ENCODE measurements at regions not wholly inside any gene's neighbourhood (a gene's known extent, or its start where the extent isn't known, plus 50 kb on each side); places are given as distances from the start of the nearest gene placed in this dataset.
"Not testable (repeated sequence)": the region's sequence is repeated elsewhere in the genome, so short reads cannot be mapped to it uniquely, and the experiment has no call there.

- H3K14ac ChIP-seq (ENCODE audit: insufficient read depth, low read length) = no peak overlapping the region
- no peaks in the 10 kb centered on the region for H4K20me1 ChIP-seq (ENCODE audit: control insufficient read depth, insufficient read depth, insufficient read length)
- H3K27ac ChIP-seq (ENCODE audit: insufficient read length, low read depth, low read length) = no peak overlapping the region
- H2BK120ac ChIP-seq (ENCODE audit: low read depth, low read length, poor library complexity, severe bottlenecking) = no peak overlapping the region
- no peaks in the 10 kb centered on the region for H3K27me3 ChIP-seq (ENCODE audit: insufficient read depth, low read length)
- no peak for DNase-seq
- no peak overlapping the region for H2BK20ac ChIP-seq (ENCODE audit: low read depth, low read length, poor library complexity, severe bottlenecking)
- H3K4me1 Mint-ChIP-seq = no peaks in the 10 kb centered on the region
- no peaks in the 10 kb centered on the region for H3K4me1 ChIP-seq (ENCODE audit: insufficient read depth, low read length)
- TF ChIP-seq, protein P1, sequence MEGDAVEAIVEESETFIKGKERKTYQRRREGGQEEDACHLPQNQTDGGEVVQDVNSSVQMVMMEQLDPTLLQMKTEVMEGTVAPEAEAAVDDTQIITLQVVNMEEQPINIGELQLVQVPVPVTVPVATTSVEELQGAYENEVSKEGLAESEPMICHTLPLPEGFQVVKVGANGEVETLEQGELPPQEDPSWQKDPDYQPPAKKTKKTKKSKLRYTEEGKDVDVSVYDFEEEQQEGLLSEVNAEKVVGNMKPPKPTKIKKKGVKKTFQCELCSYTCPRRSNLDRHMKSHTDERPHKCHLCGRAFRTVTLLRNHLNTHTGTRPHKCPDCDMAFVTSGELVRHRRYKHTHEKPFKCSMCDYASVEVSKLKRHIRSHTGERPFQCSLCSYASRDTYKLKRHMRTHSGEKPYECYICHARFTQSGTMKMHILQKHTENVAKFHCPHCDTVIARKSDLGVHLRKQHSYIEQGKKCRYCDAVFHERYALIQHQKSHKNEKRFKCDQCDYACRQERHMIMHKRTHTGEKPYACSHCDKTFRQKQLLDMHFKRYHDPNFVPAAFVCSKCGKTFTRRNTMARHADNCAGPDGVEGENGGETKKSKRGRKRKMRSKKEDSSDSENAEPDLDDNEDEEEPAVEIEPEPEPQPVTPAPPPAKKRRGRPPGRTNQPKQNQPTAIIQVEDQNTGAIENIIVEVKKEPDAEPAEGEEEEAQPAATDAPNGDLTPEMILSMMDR (conservative IDR thresholded peaks at IDR 0.05) = no peak
- no CpG with 5 or more reads among the region's 12 CpGs for WGBS (ENCODE audit: extremely low coverage, insufficient read length, low lambda C conversion rate)
- no peaks in the 10 kb centered on the region for H3K23me2 ChIP-seq (ENCODE audit: insufficient read length, low read depth, low read length, poor library complexity, severe bottlenecking)
- H2AFZ ChIP-seq (ENCODE audit: low read length) = no peak overlapping the region
- H3K18ac ChIP-seq (ENCODE audit: insufficient read length, low read depth, low read length) = no peak overlapping the region
- no peaks in the 10 kb centered on the region for H3K36me3 Mint-ChIP-seq (ENCODE audit: insufficient read depth in 1 of 3, low read depth in 3 of 3)
- no peak overlapping the region for H4K5ac ChIP-seq (ENCODE audit: insufficient read length, low read depth, low read length)
- H2AK5ac ChIP-seq (ENCODE audit: insufficient read length, low read length) = no peak overlapping the region
- H3K9me3 Mint-ChIP-seq = no peaks in the 10 kb centered on the region; a peak in 1 of 5 replicates
- no peak overlapping the region for H2BK5ac ChIP-seq (ENCODE audit: insufficient read length, low read length)
- no peak overlapping the region for H4K8ac ChIP-seq (replicated peaks; ENCODE audit: insufficient read length, low read depth, low read length)
- no peak overlapping the region for H3T11ph ChIP-seq (ENCODE audit: low read length)
- no peak overlapping the region for H3K23ac ChIP-seq (ENCODE audit: insufficient read length, low read depth, low read length)
- H3K79me2 ChIP-seq (ENCODE audit: insufficient read depth, low read length) = no peaks in the 10 kb centered on the region
- H3K4me3 Mint-ChIP-seq = no peak overlapping the region
- no peak overlapping the region for H2BK12ac ChIP-seq (ENCODE audit: insufficient read length, low read depth, low read length)
- H4K91ac ChIP-seq (ENCODE audit: insufficient read length, low read depth, low read length) = no peak overlapping the region
- H3K56ac ChIP-seq (ENCODE audit: insufficient read length, low read depth, low read length) = no peak overlapping the region
- no peak overlapping the region for H3K4me2 ChIP-seq (ENCODE audit: insufficient read depth, insufficient read length, low read length)
- H3K79me1 ChIP-seq (ENCODE audit: insufficient read depth, low read depth, low read length, poor library complexity, severe bottlenecking) = no peaks in the 10 kb centered on the region
- no peak overlapping the region for H2BK15ac ChIP-seq (ENCODE audit: low read depth, low read length)
- H3K27ac Mint-ChIP-seq = no peak overlapping the region; a peak in 1 of 7 replicates
- H3K9ac ChIP-seq (ENCODE audit: extremely low read depth, insufficient read length, low read length) = no peak overlapping the region
- no peak overlapping the region for H3K4ac ChIP-seq (ENCODE audit: low read depth, low read length)
- no peaks in the 10 kb centered on the region for H3K27me3 Mint-ChIP-seq (ENCODE audit: low read depth)
- no peaks in the 10 kb centered on the region for H3K9me3 ChIP-seq (ENCODE audit: control insufficient read depth, low read depth, low read length)
Observed at GRCh38 chr13:22964245-22964966, 216.4 kb upstream of the SGCG start.

DNA sequence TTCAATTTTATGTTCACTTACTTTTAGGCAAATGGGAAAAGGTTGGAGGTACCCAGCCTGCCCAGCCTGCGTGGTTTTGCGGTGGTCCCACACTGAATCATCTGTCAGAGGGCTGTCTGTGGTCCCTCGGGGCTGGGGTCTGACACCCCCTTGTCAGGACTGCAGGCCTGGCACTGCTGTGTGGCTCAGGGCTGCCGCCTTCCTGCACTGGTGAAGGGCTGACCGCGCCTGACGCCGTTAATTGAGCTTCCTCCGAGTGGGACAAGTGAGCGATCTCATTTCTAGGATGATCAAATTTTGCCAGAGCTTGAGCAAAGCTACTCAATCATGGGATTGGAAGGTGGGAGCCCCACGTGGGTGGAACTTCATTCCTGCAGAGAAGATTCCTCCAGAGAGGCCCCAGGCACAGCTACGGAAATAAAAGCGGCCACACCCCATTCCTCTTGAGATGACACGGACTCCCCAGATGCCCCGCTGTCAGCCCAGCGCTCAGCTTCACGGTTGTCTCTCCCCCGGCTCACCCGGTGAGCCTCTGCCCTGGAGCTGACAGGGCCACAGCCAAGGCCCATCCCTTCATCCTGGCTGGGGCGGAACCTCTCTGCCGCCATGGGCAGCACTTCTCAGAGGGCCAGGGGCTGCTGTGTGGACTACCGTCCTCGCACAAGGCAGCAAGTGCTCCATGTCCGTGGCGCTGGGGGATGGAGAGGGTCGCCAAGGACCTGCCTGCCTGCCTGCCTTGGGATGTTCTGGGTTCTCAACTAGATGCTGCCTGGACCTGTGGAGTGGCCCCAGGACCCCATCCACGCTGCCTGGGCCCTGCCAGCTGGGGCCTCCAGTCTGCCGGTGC is 215.5 kb upstream of the SGCG start:
- H3K4me2 ChIP-seq (ENCODE audit: insufficient read depth, insufficient read length, low read length); H4K8ac ChIP-seq (replicated peaks; ENCODE audit: insufficient read length, low read depth, low read length); DNase-seq; H4K5ac ChIP-seq (ENCODE audit: insufficient read length, low read depth, low read length); H3K79me1 ChIP-seq (ENCODE audit: insufficient read depth, low read depth, low read length, poor library complexity, severe bottlenecking); H3K4me3 Mint-ChIP-seq; H3K27me3 Mint-ChIP-seq (ENCODE audit: low read depth); H3K79me2 ChIP-seq (ENCODE audit: insufficient read depth, low read length); H3K56ac ChIP-seq (ENCODE audit: insufficient read length, low read depth, low read length); H3K4ac ChIP-seq (ENCODE audit: low read depth, low read length); H2BK12ac ChIP-seq (ENCODE audit: insufficient read length, low read depth, low read length); H3K14ac ChIP-seq (ENCODE audit: insufficient read depth, low read length); H3K4me1 ChIP-seq (ENCODE audit: insufficient read depth, low read length); H2AK5ac ChIP-seq (ENCODE audit: insufficient read length, low read length); H3K9me3 ChIP-seq (ENCODE audit: control insufficient read depth, low read depth, low read length); H3K18ac ChIP-seq (ENCODE audit: insufficient read length, low read depth, low read length); H3K23me2 ChIP-seq (ENCODE audit: insufficient read length, low read depth, low read length, poor library complexity, severe bottlenecking); H3K36me3 Mint-ChIP-seq (ENCODE audit: insufficient read depth in 1 of 3, low read depth in 3 of 3); H2BK120ac ChIP-seq (ENCODE audit: low read depth, low read length, poor library complexity, severe bottlenecking); H4K20me1 ChIP-seq (ENCODE audit: control insufficient read depth, insufficient read depth, insufficient read length); H3K27ac ChIP-seq (ENCODE audit: insufficient read length, low read depth, low read length); H2BK5ac ChIP-seq (ENCODE audit: insufficient read length, low read length); H3K27ac Mint-ChIP-seq; H3K23ac ChIP-seq (ENCODE audit: insufficient read length, low read depth, low read length); H3T11ph ChIP-seq (ENCODE audit: low read length); H2AFZ ChIP-seq (ENCODE audit: low read length); H2BK15ac ChIP-seq (ENCODE audit: low read depth, low read length); H3K9me3 Mint-ChIP-seq; H4K91ac ChIP-seq (ENCODE audit: insufficient read length, low read depth, low read length); H2BK20ac ChIP-seq (ENCODE audit: low read depth, low read length, poor library complexity, severe bottlenecking); H3K27me3 ChIP-seq (ENCODE audit: insufficient read depth, low read length); H3K9ac ChIP-seq (ENCODE audit: extremely low read depth, insufficient read length, low read length); H3K4me1 Mint-ChIP-seq: not testable (repeated sequence)
- WGBS (ENCODE audit: extremely low coverage, insufficient read length, low lambda C conversion rate) = no CpG with 5 or more reads among the region's 28 CpGs
